HG03025 (cell line): ENCODE measurements at regions not wholly inside any gene's neighbourhood (a gene's known extent, or its start where the extent isn't known, plus 50 kb on each side); places are given as distances from the start of the nearest gene placed in this dataset.

Experiments
- ATAC-seq: cut with Tn5 transposase; IDR thresholded peaks from one replicate; pipeline ENCODE4 v1.9.1; 2021; ENCODE audit warnings: mild to moderate bottlenecking, moderate library complexity; ENCODE audit not compliant: unreplicated experiment, low FRiP score

- no peak for ATAC-seq
Observed at GRCh38 chr7:130909161-130909836, 175.3 kb upstream of the KLF14 start.

GRCh38 chr7:130909881-130910672, 176.1 kb upstream of the KLF14 start:
- ATAC-seq, result no peak

- no peak for ATAC-seq
Observed at GRCh38 chr7:130910949-130911944, 177.2 kb upstream of the KLF14 start.

GRCh38 chr7:130912082-130912861, 178.3 kb upstream of the KLF14 start:
- ATAC-seq, result no peak

DNA sequence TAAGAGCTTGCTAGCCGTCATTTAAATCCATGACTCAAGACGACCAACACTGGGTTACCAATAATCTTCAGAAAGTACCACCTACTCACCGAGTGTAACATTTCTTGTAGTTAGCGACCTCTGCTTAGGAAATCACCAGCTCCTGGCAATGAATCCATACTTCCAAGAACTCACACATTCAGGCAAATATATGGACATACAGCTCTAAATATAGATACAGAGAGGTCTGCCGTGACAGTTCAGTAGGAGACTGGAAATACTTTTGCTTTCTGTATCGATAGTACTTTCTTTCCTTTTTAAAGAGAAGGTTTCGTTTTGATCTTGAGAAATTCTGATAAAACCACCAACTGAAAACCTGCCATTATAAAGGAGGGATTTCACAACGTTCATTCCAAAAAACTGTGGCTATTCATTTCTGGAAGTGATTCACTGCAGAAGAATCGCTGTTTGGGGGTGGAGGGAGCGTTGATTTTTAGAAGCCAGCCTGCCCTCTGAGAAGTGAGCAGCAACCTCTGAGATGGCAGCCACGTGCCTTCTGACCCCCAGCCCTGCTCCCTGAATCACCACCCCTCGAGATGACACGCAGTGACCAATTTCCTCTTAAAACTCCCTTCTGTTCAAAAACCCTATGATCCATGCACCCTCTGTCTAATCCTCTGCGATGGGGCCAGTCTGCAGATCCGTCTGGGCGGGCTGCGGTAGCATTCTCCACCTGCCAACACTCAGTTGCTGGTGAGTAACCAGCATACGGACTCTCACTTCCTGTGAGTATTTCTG, 179.0 kb upstream of the KLF14 start:
- ATAC-seq, result peak; percentile 80

DNA sequence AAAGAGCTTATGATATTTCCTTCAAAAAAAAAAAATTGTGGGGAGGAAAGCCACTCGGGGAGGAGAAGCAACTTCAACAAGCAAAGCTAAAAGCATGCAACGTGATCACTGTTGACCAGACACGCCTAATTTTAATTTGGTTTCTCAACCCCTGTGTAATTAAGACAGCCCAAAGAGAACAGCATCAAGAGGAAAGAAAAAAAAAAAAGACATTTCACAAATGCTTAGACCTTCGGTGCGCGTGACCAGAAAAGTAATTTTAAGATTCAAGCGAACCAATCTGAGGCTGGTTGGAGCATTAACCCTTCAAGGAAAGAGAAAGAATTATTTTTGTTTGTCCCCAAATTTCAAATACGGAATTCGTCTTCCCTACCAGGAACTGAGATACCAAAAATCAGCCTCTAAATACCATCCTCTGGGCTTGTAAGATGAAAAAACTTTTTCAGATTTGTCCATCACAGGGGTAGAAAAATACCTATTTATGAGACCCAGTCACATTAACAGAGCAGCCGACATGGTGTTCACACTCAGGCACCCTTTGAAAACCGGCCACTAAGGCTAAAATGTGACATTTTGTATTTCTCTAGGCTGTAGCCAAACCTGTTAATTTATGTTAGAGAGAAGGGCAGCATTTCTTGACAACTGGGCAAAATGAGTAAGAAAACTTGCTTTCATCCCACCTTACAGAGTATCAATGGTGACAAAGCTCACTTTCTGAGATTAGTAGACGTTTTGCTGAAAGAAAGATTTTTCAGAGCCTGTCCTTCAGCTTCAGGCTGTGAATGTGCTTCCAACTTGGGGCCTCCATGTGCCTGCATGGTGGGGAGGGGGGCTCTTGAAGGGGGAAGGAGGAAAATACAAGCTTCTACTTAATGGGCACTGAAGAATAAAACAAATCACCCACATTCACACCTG, 179.9 kb upstream of the KLF14 start:
- no peak for ATAC-seq

DNA sequence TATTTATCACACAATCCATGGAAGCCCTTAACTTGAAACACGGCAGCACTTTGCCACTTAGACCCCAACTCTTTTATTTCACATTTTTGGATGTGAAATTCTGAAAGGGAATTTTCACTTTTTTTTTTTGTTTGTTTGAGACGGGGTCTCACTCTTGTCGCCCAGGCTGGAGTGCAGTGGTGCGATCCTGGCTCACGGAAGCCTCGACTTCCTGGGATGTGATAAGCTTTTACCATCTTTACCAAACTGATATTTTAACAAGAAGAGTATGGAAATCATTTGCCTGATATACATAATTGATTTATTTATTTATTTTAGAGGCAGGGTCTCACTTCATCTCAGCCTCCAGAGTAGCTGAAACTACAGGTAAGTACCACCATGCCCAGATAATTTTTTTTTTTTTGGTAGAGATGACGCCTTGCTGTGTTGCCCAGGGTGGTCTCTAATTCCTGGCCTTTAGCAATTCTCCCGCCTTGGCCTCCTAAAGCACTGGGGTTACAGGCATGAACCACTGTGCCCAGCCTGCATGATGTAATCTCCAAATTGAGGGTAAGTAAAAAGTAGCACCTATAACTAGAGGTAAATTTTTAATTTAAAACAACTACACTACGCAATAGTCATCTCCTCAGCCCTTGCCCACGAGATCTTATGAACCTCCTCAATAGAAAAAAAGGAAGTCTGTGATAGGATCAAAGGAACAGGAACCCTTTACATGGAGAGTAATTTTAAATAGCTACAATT, 180.7 kb upstream of the KLF14 start:
- no peak for ATAC-seq

DNA sequence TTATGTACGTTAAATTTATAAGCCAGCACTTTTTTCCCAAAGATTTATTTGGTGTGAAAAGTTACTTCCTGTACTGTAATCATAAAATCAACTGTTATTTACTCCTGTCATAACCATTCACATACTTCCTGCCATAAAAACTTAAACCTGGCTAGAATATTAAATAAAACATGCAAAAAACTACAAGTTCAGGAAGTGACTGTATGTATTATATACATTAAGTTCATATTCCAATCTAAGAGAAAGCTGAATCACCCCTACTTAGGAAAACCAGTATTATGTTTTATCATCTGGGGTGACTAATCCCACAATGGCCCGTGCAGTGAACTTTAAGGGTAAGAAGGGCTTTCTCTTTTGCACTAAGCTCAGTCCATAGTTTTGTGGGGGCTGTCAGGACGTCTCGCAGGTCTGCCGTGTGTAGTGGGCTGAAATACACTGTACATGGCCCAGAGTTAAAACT, 183.7 kb upstream of the KLF14 start:
- no peak for ATAC-seq

DNA sequence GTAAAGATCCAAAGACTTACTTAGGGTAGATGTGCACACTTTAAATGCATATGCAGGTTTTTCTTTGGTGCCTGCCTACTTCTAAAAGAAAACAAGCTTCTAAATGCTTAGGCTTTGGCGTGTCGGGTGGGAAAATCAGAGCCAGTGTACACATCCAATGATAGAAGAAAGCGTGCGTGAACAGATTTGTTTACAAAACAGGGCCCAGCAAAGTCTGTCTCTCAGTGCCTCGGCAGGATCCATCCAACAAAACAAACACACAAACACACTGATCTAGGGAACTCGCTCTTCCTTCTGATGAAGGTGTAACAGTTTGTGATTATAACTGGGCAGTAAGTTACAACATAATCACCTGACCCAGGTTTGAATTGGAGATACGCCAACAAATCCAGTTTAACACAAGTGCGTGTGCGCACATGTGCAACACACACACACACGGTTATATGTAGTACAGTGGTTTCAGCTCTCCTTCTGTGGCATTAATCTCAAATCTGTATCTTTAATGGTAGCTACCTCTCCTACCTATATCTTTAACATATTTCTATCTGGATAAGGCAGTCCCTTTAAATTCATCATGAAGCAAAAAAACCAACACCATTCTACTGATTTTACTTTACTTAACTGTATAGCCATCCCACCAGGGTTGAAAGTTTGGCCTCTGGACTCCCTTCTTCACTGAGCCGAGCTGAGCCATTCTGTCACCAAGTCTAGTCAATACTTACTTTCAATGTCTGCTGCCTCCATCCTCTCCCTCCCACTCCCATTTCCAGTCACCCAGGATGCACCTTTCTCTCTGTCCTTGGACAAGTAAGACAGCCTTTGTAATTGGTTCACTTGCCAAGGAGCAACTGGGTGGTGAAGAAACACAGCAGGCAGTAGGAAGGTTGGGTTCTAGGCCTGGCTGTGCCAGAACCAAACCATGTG, 184.4 kb upstream of the KLF14 start:
- ATAC-seq, result no peak

DNA sequence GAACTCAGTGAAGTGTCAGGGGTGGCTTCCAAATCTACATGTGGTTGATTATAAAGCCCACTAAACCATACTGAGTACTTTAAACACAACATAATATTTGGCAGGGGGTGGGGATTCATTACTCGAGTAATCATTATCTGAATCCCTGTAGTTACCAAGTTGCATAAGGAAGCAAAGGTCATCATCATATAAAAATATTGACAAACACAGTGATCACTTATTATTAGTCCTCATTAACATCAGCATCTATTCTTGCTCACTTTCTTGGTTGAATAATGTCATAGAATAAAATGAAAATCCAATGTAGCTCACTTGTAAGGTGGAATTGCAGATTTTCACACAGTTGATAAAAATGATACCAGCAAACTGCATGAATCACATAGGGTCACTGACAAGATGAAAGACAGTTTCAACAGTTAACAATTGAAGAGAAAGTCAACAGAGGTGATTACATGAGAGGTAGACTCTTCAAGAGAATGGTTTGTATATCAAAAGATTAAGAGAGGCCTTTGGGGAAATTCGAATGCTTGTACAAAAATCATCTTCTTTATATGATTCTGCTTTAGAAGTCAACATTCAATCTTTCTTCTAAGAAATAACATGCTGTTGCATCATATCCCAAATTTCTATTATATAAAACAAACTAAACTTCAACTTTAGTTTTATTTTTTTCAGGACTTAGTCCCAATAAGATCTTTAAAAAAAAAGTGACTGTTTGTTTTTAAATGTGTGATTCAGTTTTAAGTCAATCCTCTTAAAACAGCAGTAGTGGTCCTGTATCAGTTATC, 185.5 kb upstream of the KLF14 start:
- ATAC-seq, result no peak

- no peak for ATAC-seq
Observed at GRCh38 chr7:130920122-130920521, 186.1 kb upstream of the KLF14 start.

- ATAC-seq, result no peak
Observed at GRCh38 chr7:130921391-130922180, 187.6 kb upstream of the KLF14 start.

GRCh38 chr7:130922206-130923112, 188.5 kb upstream of the KLF14 start:
- no peak for ATAC-seq

GRCh38 chr7:130923365-130923764, 189.4 kb upstream of the KLF14 start:
- no peak for ATAC-seq
